ENCODE measurements at regions not wholly inside any gene's neighbourhood (a gene's known extent, or its start where the extent isn't known, plus 50 kb on each side); places are given as distances from the start of the nearest gene placed in this dataset.

DNA sequence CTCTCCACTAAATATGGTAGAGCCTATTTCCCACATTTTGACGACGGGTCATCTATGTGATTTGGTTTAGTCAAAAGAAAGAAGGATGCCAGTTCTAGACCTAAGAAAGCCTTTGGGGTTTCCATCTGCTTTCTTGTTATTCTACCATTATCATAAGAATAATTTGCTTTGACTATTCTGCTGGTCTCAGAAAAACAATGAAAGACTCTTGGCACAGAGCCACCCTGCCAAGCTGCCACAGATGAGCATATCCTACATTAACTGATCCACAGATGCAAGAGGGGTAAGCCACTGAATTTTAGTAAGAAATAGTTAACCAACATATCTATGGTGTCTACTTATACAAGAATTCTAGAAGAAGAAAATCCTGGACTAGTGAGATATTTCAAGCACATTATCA, 158.6 kb upstream of the MAGI2 start:
- TF ChIP-seq, protein P1, sequence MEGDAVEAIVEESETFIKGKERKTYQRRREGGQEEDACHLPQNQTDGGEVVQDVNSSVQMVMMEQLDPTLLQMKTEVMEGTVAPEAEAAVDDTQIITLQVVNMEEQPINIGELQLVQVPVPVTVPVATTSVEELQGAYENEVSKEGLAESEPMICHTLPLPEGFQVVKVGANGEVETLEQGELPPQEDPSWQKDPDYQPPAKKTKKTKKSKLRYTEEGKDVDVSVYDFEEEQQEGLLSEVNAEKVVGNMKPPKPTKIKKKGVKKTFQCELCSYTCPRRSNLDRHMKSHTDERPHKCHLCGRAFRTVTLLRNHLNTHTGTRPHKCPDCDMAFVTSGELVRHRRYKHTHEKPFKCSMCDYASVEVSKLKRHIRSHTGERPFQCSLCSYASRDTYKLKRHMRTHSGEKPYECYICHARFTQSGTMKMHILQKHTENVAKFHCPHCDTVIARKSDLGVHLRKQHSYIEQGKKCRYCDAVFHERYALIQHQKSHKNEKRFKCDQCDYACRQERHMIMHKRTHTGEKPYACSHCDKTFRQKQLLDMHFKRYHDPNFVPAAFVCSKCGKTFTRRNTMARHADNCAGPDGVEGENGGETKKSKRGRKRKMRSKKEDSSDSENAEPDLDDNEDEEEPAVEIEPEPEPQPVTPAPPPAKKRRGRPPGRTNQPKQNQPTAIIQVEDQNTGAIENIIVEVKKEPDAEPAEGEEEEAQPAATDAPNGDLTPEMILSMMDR (IDR thresholded peaks at IDR 0.05): no peak
- peaks cover 0 to 9% (median 0%) of the 10 kb centered on the region in 9 donors for H3K4me1 ChIP-seq
- ATAC-seq (no peak), DNase-seq (no peak)
- peaks cover 0 to 8% (median 0%) of the 10 kb centered on the region in 11 donors for H3K9me3 ChIP-seq
- H3K27ac ChIP-seq: no peak overlapping the region
- H3K27me3 ChIP-seq: no peaks in the 10 kb centered on the region
- intact Hi-C loops (cut with DNase I): no loop called here
- no peaks in the 10 kb centered on the region for H3K36me3 ChIP-seq
- no peak overlapping the region for H3K4me3 ChIP-seq
- WGBS, 2 donors: 74 to 78% methylated on average over 2 of the region's 2 CpGs

DNA sequence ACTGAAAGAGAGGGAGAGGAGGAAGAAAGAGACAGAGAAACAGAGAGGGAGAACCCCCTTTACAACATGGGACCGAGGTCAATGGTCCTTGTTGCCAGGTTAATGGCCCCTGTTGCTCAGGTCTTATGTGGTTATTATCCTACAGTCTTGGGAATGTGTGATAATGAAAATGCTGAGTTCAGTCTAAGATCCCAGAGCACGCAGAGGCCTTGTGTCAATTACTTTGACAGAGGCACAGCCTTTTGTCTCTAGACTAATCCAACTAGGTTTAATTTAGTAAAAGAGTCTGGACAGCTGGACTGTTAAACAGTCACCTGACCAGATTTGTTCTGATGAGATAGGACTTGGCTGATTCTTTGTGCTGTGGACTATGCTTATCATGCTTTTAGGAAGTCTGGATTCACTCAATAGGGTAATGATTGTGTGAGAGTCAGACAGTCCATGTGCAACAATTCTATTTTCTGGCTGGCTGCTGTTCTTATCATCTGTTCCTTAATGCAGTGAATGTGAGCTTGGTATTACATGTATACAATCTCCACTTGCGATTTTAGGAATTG, 157.4 kb upstream of the MAGI2 start:
- 8 to 26% methylated on average over 3 of the region's 3 CpGs for WGBS, 2 donors
- Histone ChIP-seq H3K4me1 (peaks cover 0 to 9% (median 0%) of the 10 kb centered on the region in 9 donors), H3K27me3 (no peaks in the 10 kb centered on the region), H3K9me3 (peaks cover 0 to 4% (median 0%) of the 10 kb centered on the region in 11 donors), H3K36me3 (no peaks in the 10 kb centered on the region), H3K27ac (peak overlapping the region in 1 of 10 donors; percentile 19), H3K4me3 (no peak overlapping the region)
- DNase-seq (no peak), ATAC-seq (peak; percentile 55 to 97 (median 74))
- intact Hi-C loops (cut with DNase I): no loop called here
- TF ChIP-seq, protein P1 (IDR thresholded peaks at IDR 0.05): no peak

DNA sequence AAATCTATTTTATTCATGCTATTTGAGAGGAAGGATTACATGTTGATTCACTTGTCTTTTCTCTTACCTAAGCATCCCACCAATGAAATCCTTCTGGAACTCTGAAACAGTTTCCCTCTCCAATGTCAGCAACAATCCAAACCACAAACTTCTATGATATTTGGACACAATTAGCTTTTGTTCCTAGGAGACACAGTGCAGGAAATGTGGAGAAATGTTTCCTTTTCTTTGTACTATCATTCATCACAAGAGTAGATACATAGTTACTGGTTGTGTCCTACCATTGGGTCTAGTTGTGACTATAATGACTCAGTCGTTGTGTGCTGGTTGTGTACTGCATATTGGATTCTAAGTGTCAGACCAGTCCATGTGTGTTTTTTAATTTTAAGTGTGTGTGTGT, 156.8 kb upstream of the MAGI2 start:
- intact Hi-C loops (cut with DNase I): no loop called here
- TF ChIP-seq, protein P1 (IDR thresholded peaks at IDR 0.05): no peak
- Histone ChIP-seq H3K27ac (peak overlapping the region in 1 of 10 donors; percentile 19), H3K36me3 (no peaks in the 10 kb centered on the region), H3K4me3 (no peak overlapping the region), H3K27me3 (no peaks in the 10 kb centered on the region), H3K9me3 (peaks cover 0 to 4% (median 0%) of the 10 kb centered on the region in 11 donors), H3K4me1 (peaks cover 0 to 9% (median 0%) of the 10 kb centered on the region in 9 donors)
- no peak for DNase-seq
- peak in 1 of 8 donors; percentile 14 for ATAC-seq
- 50 to 53% methylated on average over 1 of the region's 1 CpG for WGBS, 2 donors

DNA sequence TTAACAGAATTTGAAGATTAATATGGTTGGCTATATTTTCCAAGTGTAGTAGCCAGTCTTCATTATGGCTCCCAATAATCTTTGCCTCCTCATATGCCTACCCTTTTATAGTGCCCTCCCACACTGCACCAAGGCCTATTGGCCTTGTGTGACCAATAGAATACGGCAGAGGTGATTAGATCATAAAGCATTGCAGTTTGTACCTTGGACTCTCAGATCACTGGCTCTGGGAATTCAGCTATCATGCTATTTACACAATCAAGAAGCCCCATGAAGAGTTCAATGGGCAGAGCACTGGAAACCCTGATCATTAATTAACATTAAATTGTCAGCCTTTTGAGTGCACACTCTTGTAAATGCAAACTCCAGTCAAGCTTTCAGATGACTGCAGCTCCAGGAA, 154.5 kb upstream of the MAGI2 start:
- H3K36me3 ChIP-seq: no peaks in the 10 kb centered on the region
- peaks cover 0 to 4% (median 0%) of the 10 kb centered on the region in 11 donors for H3K9me3 ChIP-seq
- no peak overlapping the region for H3K27ac ChIP-seq
- H3K27me3 ChIP-seq: no peaks in the 10 kb centered on the region
- WGBS, 2 donors: 76 to 87% methylated on average over 1 of the region's 1 CpG
- peaks cover 0 to 9% (median 0%) of the 10 kb centered on the region in 9 donors for H3K4me1 ChIP-seq
- H3K4me3 ChIP-seq: no peak overlapping the region
- TF ChIP-seq, protein P1 (IDR thresholded peaks at IDR 0.05): no peak
- DNase-seq: no peak
- intact Hi-C loops (cut with DNase I): no loop called here
- no peak for ATAC-seq
